HEK293 (cell line): ENCODE measurements at regions not wholly inside any gene's neighbourhood (a gene's known extent, or its start where the extent isn't known, plus 50 kb on each side); places are given as distances from the start of the nearest gene placed in this dataset.

Source experiments
- CTCF ChIP-seq: fragments of 450-650 bp; formaldehyde crosslinking; IDR thresholded peaks from 2 replicates; pipeline ENCODE4 v1.5.1; 2016; ENCODE audit warnings: missing biosample characterization, missing genetic modification characterization
- MZF1 ChIP-seq: fragments of 450-650 bp; formaldehyde crosslinking; IDR thresholded peaks from 2 replicates; pipeline ENCODE4 v1.5.1; 2017; ENCODE audit warnings: missing biosample characterization, missing genetic modification characterization, borderline replicate concordance
- YY1 ChIP-seq: fragments of 450-650 bp; formaldehyde crosslinking; IDR thresholded peaks from 2 replicates; pipeline ENCODE4 v1.5.1; 2018; ENCODE audit warnings: missing biosample characterization, missing genetic modification characterization
- ZNF24 ChIP-seq: fragments of 450-650 bp; formaldehyde crosslinking; IDR thresholded peaks from 2 replicates; pipeline ENCODE4 v1.5.1; 2016; ENCODE audit warnings: missing biosample characterization, missing genetic modification characterization
- ZNF274 ChIP-seq, 2 experiments: fragments of 200-500 bp in 1 of 2; fragments of 450-650 bp in 1 of 2; sonication (Bioruptor generic) in 1 of 2; formaldehyde crosslinking in 1 of 2; IDR thresholded peaks; 2 replicates each; pipeline versions ENCODE4 v1.5.1 to v1.6.1; 2014 to 2016; ENCODE audit warnings: borderline replicate concordance in 1 of 2, inconsistent platforms in 1 of 2, low read length in 1 of 2, missing biosample characterization in 1 of 2, missing genetic modification characterization in 1 of 2
- ZNF398 ChIP-seq: fragments of 450-650 bp; formaldehyde crosslinking; IDR thresholded peaks from 2 replicates; pipeline ENCODE4 v1.5.1; 2017; ENCODE audit warnings: missing biosample characterization, missing genetic modification characterization
- ZNF513 ChIP-seq: fragments of 450-650 bp; IDR thresholded peaks from 2 replicates; pipeline ENCODE4 v1.5.1; 2018; ENCODE audit warnings: missing biosample characterization, missing genetic modification characterization
- ZNF610 ChIP-seq: fragments of 450-650 bp; formaldehyde crosslinking; IDR thresholded peaks from 2 replicates; pipeline ENCODE4 v1.5.1; 2016; ENCODE audit warnings: missing biosample characterization, missing genetic modification characterization, borderline replicate concordance
- ZNF76 ChIP-seq: fragments of 450-650 bp; formaldehyde crosslinking; IDR thresholded peaks from 2 replicates; pipeline ENCODE4; 2016; ENCODE audit warnings: low read depth, missing biosample characterization, missing genetic modification characterization, borderline replicate concordance

DNA sequence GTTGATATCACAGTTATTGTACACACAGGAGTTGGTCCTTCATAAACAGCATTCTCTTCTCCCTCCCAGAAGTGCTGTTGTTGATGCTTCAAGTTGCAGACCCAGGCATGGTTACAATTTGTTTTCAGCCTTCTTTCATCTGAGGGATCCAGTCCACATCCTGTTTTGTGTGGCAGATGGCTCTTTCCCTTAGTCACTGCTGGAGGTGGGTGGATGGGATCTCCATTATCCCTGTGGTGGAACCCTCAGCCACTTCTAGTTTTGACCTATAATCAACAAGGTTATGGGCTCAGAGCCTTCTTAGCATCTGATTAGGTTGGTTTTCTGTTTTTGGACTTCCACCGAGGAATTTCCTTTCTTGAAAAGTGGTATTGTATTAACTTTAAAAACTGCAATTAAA is 214.2 kb downstream of the SH2D4B start:
- TF ChIP-seq CTCF (tag by site-specific recombination) (no peak), ZNF76 (tag by site-specific recombination) (no peak), ZNF398 (tag by site-specific recombination) (no peak), MZF1 (tag by site-specific recombination) (no peak), ZNF274 (IDR thresholded peaks at IDR 0.05; ENCODE audit: low read length) (no peak), ZNF274 (tag by site-specific recombination; IDR thresholded peaks at IDR 0.05; ENCODE audit: borderline replicate concordance) (no peak), ZNF513 (tag by site-specific recombination) (no peak), ZNF24 (tag by site-specific recombination) (no peak), YY1 (tag by site-specific recombination) (no peak), ZNF610 (tag by site-specific recombination) (no peak)
